Endometrial microvascular endothelial cells (primary cell): ENCODE measurements at regions not wholly inside any gene's neighbourhood (a gene's known extent, or its start where the extent isn't known, plus 50 kb on each side); places are given as distances from the start of the nearest gene placed in this dataset.
"Not testable (repeated sequence)": the region's sequence is repeated elsewhere in the genome, so short reads cannot be mapped to it uniquely, and the experiment has no call there.

Experiments
- in situ Hi-C: cut with HindIII; loops from 2 replicates; pipeline ENCODE4 v1.10.0; 2017; ENCODE audit warnings: low sequenced_read_pairs, low pct_unique_long_range_greater_than_20kb; ENCODE audit errors: inconsistent ontology term

- in situ Hi-C loops = no loop called here
Measured at GRCh38 chr5:92676215-92677165, 904.5 kb downstream of the NR2F1-AS1 start.

DNA sequence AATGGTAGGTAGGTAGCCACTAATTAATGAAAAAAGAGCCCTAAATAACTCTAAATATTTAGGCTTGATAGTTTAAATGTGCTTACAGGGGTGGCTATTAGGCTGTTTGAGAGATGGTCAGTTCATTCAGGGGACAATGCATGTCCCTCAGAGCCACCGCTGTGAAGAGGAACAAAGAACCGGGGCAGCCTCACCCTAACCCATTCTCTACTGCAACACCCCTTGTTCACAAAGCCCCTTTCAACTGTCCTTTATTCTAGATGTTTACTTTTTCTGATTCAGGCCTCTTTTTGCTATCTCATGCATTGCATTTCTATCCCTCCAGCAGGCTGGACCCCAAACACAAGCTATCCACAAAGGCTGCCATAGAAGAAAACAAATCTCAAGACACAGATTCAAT is 906.7 kb downstream of the NR2F1-AS1 start:
- in situ Hi-C loops = no loop called here

GRCh38 chr5:92665506-92665905 is 915.5 kb downstream of the NR2F1-AS1 start:
- in situ Hi-C loops = no loop called here

DNA sequence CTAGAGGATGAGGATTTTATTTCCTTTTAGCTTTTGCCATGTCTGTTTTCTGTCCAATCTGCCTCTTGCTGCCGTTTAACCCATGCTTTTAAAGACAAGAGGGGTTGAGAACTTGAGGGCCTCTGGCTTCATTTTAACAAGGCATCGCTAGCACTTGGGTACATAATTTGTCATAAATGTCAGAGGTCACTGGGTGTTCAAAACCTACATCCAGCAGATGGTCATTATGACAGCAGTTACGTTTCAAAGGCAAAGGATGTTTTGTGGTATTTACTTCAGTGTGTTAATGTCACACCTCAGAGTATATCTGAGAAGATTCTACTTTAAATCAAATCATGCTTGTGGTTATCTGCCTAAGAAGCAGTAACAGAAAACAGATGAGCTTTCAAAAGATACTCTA is 918.3 kb downstream of the NR2F1-AS1 start:
- in situ Hi-C loops = no loop called here

DNA sequence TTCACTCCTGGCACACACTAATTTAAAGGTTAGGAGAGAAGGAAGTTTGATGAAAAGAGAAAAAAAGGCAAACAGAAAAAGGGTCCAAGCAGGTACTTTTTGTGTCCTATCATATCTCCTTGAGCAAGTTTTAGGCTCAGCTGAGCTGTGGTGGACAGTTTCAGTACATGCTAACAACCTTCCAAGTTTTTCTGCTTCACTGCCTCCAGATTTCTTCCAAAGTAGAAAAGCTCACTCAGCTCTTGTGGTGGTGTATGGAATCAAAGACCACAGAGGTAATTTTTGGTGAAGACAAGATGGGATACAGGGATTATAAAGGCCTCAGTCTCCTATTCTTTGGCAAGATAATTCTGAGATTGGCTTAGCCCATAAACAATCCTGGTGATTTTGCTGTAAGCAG is 921.8 kb downstream of the NR2F1-AS1 start:
- in situ Hi-C loops = no loop called here

GRCh38 chr5:92654601-92655000 is 926.4 kb downstream of the NR2F1-AS1 start:
- in situ Hi-C loops = not testable (repeated sequence)

- in situ Hi-C loops = no loop called here
Measured at GRCh38 chr5:92653730-92654461, 927.1 kb downstream of the NR2F1-AS1 start.

GRCh38 chr5:92652756-92653155 is 928.3 kb downstream of the NR2F1-AS1 start:
- in situ Hi-C loops = no loop called here

GRCh38 chr5:92644266-92644886 is 936.6 kb downstream of the NR2F1-AS1 start:
- in situ Hi-C loops = no loop called here

GRCh38 chr5:92641031-92641962 is 939.7 kb downstream of the NR2F1-AS1 start:
- in situ Hi-C loops = no loop called here

GRCh38 chr5:92640340-92640739 is 940.7 kb downstream of the NR2F1-AS1 start:
- in situ Hi-C loops = no loop called here

DNA sequence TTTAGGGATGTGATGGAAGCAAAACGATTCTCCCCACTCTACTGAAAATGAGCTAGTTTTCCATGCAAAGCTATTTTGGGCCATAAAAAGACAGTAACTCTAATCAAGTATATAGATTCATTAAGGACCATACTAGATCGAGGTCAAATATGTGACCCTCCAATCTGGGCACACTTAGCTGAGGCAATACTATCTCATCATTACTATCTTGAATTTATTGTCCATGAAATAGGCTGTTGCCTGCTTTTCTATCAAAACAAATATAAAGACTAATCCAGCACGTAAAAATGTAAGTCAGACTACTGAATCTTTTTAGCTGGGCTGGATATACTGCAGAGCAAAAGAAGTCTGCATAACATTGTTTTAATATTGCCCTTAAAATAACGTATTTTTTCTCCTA is 943.1 kb downstream of the NR2F1-AS1 start:
- in situ Hi-C loops = no loop called here

GRCh38 chr5:92637247-92637646 is 943.8 kb downstream of the NR2F1-AS1 start:
- in situ Hi-C loops = no loop called here

- in situ Hi-C loops = no loop called here
Measured at GRCh38 chr5:92635001-92635461, 946.0 kb downstream of the NR2F1-AS1 start.

DNA sequence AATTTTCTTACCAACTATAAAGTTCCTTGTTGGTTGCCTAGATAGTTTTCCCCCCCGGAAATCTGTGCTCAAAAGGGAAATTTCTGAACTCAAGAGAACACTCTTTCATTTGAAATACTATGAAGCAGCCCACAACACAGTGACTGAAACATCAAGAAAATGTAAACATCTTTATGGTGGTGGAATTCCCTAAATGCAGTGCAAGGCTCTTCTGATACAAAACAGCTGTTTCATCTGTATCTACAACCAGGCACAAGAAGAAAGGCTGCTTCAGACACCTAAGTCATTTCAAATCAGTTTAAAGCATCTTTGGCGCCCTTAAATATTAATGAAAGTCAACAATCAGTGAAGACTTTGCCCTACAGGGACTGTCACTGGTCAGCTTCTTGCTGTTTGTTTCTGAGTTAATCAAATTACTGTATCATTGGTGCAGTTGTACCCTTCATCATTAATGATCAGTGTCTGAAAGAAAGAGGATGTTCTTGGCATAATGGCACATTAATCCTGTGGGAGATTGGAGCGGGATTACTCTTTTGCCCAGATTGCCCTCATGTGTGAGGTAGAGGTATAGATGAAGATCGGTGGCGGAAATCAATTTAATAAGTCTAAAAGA is 947.0 kb downstream of the NR2F1-AS1 start:
- in situ Hi-C loops = no loop called here

DNA sequence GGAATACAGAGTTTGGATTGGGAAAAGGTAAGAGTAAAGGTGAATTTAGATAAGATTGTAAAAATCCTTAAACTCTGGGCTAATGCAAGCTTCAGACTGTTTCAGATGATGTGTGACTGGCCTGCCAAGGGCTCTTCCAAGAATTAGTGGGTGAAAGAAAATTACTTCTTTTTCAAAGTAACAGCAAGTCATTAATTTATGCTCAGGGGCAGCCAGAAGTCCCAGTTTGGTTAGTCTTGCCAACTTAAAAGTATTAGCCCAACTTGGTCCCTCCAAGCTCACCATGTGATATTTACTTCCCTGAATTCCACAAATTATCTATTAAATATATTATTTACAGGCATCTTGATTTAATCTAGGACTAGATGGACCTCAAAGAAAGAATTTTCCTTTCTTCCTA is 947.8 kb downstream of the NR2F1-AS1 start:
- in situ Hi-C loops = no loop called here

DNA sequence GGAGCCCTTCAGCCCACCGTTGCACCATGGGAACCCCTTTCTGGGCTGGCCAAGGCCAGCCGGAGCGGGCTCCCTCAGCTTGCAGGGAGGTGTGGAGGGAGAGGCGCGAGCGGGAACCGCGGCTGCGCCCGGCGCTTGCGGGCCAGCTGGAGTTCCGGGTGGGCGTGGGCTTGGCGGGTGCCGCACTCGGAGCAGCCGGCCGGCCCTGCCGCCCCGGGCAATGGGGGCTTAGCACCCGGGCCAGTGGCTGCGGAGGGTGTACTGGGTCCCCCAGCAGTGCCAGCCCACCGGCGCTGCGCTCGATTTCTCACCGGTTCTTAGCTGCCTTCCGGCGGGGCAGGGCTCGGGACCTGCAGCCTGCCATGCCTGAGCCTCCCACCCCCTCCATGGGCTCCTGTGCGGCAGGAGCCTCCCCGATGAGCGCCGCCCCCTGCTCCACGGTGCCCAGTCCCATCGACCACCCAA is 949.8 kb downstream of the NR2F1-AS1 start:
- in situ Hi-C loops = not testable (repeated sequence)

- in situ Hi-C loops = no loop called here
Measured at GRCh38 chr5:92629574-92629973, 951.4 kb downstream of the NR2F1-AS1 start.
